GM19463 (cell line): ENCODE measurements at regions not wholly inside any gene's neighbourhood (a gene's known extent, or its start where the extent isn't known, plus 50 kb on each side); places are given as distances from the start of the nearest gene placed in this dataset.

Experiments used
- ATAC-seq: cut with Tn5 transposase; IDR thresholded peaks from one replicate; pipeline ENCODE4 v1.9.1; 2021; ENCODE audit warnings: mild to moderate bottlenecking, moderate library complexity; ENCODE audit not compliant: unreplicated experiment

DNA sequence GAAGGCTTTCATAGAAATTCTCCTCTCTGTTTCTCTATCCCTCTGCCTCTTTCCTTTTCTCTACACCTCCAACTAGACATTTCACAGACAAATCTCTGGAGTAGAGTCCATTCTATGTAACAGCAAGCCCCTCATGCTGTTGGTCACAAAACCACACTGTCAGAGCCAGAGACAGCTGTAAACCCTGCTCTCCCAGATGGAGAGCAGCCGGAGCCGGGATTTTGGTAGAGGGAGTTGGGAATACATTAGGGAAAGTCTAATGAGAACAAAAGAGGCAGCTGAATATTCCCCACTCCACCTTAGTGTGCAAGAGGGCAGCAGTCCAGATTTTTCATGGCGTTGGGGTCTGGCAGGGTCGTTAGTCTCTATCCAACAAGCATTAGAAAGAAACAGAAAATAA, 68.3 kb upstream of the EDN1 start:
- ATAC-seq = no peak

DNA sequence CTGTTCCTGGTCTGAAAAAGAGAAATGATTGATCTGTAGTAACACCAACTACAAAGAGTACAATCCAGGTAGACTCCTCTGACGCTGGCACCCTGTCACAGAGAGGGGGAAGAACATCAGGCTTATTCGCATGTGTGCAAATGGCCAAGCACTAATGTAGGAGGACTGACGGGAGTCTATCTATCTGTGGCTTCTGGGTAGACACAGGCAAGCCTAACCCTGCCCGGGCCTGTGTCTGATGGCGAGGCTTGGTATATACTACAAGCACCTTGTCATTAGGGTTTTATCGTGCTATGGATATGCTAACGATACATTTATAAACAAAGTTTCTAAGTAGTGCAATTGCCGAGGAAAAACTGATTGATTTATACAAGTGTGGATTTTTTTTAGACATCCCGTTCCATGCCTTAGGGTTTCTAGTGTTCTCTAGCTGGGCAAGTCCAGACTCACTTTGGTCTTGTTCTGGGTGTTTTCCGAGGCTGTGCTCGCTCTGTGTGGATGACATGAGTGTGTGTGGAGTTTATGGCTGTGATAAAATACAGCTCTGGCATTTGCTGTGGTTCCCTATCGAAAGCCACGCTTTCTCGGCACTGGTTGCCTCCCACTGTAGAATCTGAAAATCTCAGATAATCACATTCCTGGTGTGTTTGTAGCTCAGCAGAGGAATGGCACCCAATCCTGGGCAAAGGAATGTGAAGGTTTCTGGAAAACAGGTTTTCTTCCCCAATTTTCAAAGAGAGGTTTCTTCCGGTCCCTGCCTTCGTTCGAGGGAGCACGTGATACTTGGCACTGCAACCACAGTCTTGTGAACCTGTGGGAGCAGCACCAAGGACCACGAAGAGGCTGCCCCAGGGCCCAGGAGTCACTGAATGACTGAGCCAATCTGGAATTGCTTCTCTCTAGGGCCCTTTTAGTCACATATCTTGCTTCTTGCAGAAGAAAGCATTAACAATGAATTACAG, 67.5 kb upstream of the EDN1 start:
- no peak for ATAC-seq

DNA sequence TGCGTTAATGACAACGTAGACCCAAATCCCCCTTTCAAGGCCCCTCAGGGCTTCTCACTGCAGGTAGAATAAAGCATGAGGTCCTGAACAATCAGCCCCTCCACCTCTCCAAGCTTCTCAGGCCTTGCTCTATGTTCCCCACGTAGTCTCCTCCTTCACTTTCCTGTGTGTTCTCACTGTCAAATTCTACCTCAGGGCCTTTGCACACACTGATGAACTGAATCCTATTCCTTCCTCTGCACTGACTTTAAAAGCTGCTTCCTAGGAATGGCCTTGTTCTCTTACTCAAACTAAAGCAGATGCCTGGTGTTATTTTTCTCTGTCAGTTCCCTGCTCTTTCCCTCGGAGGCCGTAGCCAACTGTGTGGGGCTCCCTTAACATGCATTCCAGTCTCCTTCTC, 66.8 kb upstream of the EDN1 start:
- ATAC-seq = no peak

DNA sequence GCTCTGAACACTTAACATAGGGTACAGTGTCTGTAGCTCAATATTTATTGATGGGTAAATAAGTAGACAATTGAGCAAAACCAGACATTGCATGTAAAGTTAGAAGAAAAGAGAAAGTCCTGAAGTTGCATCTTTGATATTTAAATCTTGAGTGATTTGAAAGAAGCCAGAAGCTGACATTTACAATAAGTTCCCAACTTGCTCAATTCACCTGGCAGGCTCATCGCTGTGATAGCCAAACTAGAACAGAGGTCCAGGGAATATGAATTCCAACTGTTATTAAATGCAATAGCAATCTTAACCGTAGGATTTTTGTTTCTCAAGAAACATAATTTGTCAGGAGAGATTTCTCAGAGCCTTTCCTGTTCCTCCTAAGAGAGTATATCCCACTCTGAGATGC, 65.9 kb upstream of the EDN1 start:
- no peak for ATAC-seq

DNA sequence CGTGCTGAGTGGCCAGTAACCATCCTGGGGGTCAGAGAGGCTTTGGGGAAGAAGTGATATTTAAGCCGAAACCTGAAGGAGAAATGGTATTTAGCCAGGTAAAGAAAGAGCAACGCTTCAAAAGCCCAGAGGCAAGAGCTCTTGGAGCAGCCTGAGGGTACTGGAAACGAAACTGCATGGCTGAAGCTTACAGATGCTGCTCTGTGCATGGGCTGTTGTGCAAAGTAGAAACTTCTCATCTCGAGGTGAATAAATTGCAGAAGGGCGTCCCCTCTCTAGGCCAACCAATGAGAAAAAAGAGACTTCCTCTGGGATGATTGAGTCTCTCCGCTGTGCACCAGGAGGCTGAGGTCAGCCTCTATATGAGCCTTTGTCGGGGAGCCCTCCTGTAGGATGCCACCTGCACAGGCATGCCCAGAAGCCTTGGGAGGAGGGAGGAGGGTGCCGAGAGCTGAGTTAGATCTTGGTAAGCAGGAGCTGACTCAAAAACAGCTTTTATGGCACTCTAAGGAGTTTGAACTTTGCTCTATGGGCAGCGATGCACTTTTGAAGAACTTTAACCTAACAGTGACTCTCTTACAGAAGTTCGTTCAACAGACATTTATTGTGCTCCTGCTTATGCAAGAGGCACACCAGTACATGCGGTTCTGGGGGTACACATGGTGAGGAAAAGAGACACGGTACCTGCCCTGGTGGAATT, 61.6 kb upstream of the EDN1 start:
- ATAC-seq = no peak

DNA sequence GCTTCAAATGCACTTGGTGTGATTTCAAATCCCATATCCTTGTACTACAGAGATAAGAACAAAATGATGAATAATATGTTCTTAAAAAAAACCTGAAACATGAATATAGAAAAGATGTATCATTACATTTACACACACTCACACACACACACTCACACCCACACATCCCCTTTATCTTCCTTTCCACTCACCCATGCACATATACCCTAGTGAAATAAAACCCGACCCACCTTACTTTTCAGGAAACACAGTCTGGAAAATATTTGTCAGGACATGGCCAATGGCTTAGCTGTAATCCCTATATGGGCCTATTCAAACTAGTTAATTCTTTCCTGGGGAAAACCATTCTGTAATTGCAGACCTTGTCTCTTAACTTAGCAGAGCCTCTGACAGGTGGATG, 60.8 kb upstream of the EDN1 start:
- ATAC-seq = no peak

DNA sequence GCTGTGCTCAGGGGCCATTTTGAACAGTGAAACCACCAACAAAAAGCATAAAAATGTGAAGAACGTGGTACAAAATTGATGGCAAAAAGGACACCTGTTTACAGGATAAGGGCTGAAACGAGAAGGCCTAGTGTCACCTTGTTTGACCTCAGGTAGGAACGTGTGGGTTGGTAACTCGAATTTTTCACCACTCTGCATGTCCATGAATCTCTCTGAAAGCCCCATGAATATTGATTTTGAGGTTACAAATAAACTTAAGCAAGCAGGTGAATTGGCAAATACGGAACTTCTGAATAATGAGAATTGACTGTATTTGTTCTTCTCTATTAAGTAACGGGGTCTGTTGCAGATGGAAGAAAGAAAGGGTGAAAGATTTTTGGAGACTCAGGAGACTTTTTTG, 59.6 kb upstream of the EDN1 start:
- ATAC-seq = no peak

DNA sequence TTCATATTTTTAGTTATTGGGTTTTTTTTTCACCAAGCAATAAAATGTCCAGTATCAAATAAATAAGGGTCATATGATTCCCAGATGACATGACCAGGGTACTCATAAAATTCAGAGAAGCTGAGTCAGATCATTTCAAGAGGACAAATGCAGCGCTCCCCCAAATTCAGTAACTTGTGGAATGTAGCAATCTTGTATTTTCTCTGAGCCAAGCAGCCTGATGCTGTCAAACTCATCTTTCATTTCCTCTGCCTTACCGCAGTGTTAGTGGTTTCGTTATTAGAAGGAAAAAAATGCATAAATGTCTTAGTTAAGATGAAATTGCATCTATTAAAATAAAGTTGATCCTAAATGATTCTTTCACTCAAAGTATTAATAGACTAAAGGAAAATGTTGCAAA, 57.8 kb upstream of the EDN1 start:
- ATAC-seq = peak; percentile 54

DNA sequence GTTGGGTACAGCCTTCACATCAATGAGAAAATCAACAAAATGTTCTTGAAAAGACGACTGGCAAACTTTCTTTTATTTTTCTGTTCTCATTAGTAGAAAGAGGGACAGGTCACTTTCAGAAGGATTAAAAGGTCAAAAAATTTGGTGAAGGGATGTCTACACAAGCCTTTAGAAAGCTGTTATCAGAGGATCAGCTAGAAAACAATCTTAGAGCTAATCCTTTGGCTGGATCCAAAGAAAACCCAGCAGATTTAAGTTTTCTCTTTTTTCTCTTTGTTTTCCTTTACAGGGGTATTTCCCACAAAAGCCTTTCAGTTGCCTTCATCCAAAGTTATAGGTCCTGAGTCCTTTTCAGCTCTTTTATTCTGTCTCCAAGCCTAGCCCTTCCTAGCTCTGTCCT, 57.3 kb upstream of the EDN1 start:
- no peak for ATAC-seq

DNA sequence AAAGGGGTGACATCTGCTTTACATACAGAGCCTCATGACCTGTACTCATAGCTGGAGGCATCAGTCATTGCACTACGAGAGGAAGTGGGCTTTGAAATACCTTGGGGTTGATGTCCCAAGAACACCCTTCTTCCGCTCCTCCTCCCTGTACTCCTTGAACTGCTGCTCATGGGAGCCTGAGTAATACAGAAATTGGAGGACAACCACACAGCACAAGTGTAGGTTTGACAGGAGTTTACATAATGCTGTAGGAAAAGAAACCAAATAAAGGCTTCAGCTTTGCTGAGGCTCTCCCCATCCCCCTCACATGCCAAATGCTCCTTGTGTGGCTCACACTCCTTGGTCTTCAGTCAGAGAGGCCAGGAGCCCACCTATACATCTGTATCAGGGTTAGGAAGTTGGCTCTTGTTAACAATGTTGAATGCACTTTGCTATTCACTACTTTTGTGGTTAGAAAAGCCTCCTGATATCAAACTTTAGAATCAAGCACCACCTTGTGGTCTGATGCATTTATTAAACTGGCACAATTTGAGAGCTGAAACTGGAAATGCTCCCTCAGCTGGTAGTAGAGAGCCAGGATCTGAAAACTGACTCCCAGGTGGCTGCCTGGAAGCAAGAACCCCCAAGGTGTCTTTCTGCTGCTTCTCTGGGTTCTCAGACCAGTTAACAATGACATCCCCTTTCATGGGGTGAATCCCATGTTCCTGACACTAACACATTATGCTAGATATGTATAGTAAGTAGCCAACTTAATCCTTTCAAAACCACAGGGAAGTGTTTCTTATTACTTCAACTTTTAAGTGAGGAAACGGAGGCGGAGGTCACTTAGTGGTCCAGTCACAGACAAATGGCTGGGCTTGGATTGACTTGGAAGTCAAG, 56.2 kb upstream of the EDN1 start:
- ATAC-seq = no peak

DNA sequence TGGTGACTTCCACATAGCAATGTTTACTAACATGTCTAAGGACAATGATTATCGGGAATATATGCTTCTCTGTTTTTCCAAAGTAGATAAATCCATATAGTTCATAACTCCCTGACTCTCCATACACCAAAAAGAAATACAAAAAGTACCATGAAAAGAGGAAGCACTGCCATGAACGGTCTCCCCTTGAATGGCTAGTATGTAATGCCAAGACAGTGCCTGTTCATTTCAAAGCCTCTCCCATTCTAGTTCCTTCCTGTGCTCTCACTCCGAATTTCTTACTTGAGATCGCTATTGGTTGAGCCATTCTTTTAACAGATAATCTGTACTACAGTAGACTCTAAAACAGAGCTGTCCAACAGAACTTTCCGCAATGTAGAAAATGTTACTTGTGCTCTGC, 54.8 kb upstream of the EDN1 start:
- ATAC-seq = no peak

DNA sequence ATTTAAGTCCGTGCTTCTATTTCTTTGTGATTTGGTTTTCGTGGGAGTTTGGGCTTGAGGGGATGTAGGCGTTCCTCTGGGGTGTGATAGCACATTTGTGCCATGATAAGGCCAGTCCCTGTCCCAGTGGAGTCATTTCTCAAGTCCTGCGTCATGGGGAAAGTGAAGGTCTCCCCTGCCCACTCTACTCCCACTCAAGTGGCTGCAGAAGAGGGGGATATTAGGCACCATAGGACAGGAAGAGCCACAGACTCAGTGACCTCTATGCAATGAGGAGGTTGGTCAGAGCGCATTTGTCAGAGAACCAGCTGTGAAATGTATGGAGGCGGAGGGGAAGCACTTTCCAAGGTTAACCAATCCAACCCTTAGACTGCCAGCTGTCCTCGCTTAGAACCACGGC, 51.9 kb upstream of the EDN1 start:
- ATAC-seq = no peak
